Stimulated activated CD4-positive, alpha-beta T cell treated with anti-CD3 and anti-CD28 coated beads, Interleukin-2, amount 100 ng/mL, for 4 hours (primary cell): ENCODE measurements at regions not wholly inside any gene's neighbourhood (a gene's known extent, or its start where the extent isn't known, plus 50 kb on each side); places are given as distances from the start of the nearest gene placed in this dataset.

ENCODE experiments used
- DNase-seq: peaks from one replicate; pipeline ENCODE4 v3.0.0-alpha.2; 2020; ENCODE audit warnings: low read depth

- no peak for DNase-seq
These were observed 72.7 kb upstream of the AKAP13 start for GRCh38 chr15:85307687-85308045.

DNA sequence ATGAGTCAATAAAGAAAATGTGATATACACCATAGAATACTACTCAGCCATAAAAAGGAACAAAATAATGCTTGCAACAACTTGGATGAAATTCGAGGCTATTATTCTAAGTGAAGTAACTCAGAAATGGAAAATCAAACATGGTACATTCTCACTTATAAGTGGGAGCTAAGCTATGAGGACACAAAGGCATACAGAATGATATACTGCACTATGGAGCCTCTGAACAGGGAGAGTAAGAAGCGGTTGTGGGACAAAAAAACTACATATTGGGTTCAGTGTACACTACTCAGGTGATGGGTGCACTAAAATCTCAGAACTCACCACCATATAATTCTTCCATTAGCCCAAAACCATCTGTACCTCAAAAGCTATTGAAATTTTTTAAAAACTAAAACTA is 68.8 kb upstream of the AKAP13 start:
- DNase-seq, result no peak

DNA sequence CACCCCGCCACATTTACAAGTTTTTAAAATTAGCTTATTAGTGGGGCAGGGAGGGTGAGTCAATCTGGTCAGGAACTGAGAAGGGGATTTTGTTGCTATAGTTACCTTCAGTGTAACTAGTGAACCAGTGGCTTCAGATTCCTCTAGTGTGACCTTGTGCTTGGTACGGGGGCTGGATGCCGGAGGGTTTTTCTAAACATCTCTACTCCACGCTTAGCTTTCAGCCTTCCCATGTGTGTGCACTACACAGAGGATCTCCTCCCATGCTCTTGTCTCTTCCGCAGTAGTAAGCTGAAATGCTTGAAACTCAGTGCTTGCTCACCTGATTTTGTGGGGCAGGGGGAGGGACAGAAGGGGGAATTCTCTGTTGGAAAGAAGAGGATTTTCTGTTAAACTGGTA is 67.9 kb upstream of the AKAP13 start:
- DNase-seq, result no peak

DNA sequence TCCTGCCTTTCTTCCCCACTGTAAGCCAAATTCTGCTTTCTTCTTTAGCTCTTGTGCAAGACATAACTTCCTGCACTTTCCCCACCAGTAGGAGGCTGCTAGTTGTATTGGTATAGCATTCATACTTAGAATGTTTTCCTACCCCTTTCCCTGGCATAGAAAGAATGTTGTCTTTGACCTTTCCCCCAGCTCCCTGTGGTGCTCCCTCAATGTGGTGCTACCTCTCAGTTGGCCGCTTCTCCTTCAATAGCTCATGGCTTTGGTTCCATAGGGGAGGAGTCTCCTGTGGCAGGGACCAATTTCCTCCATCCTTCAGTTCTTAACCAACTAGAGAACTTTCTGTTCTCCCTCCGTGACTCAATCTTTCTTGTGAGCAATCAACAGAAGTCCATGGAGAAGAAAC is 67.5 kb upstream of the AKAP13 start:
- no peak for DNase-seq

- DNase-seq, result no peak
These were observed 67.1 kb upstream of the AKAP13 start for GRCh38 chr15:85313339-85313738.

DNA sequence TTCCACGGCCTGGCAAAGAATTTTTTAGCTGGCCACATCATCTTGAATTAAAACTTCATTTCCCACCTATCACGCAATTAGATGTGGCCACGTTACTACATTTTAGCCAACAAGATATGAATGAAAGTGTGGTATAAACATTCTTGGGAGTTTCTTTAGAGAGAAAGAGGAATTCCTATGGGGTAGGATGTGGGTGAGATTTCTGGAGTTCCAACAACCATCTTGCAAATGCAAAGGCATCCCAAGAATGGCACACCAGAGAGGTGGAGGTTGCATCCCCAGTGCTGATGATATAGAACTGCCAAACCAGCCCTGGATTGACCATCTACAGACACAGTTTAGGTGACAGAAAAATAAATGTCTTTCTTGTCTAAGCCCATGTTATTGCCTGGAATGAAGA is 66.3 kb upstream of the AKAP13 start:
- DNase-seq, result no peak

GRCh38 chr15:85314633-85315032 is 65.8 kb upstream of the AKAP13 start:
- DNase-seq, result no peak

DNA sequence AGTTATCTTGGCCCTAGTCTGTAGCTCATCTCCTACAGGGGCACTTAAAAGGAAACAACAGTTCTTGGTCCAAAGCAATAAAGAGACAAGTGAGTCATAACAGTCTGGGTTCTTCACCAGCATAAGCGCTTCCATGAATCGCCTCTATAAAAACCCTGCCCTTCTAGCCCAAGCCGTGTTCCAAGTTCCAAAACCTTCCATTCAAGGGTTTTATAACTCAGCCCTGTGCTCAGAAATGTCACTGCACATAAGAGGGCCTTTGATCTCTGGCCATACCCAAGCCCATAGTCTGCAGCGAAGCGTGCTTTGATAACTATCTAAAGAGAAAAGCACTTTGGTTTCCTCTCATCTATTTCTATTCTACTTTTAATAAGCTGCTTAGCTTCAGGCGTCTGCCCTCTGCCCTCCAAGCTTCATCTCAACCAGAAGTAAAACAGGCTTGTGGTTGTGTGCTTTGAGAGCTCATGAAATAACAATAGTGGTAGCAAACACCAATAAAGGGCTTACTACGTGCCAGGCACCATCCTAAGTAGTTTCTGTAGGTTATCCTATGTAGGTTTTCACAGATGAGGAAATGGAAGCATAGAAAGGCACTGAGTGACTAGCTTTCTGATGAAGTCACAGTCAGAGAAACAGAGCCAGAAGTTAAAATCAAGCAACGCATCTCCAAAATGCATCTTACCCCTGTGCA is 64.0 kb upstream of the AKAP13 start:
- no peak for DNase-seq

GRCh38 chr15:85318048-85318731 is 62.2 kb upstream of the AKAP13 start:
- DNase-seq, result no peak

DNA sequence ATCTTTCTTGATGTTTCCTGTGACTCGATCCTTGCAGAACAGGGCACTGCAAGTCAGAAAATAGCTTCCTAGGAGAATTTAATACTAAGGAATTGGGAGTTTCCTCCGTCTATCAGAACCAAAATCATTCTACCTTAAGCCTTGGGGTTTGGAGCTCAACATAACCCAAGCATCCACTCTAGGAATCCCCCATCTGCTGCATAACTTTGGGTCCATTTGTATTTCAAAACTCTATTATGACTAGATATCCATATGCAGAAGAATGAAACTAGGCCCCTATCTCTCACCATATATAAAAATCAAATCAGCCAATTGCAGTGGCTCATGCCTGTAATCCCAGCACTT is 61.7 kb upstream of the AKAP13 start:
- no peak for DNase-seq

- DNase-seq, result no peak
These were observed 56.2 kb upstream of the AKAP13 start for GRCh38 chr15:85324202-85324601.

GRCh38 chr15:85325834-85326233 is 54.6 kb upstream of the AKAP13 start:
- no peak for DNase-seq

- no peak for DNase-seq
These were observed 54.1 kb upstream of the AKAP13 start for GRCh38 chr15:85326291-85326690.

DNA sequence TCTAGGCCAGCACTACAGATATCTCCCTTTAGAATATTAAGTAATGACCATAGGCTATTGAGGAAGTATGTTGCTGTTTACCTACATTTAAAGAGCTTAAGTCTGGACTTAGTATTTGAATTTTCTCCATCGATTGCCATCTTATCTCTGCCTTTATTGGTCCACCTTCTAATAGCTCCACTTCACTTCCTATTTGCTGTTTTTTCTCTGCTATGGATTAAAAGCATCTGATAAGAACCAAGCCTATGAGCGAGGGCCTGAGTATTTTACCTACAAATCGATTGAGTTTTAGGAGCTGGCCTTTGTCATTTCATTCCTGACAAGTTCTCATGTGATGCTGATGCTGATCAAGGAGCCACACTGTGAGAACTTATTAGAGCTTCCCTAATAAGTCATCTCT is 52.6 kb upstream of the AKAP13 start:
- no peak for DNase-seq

- no peak for DNase-seq
These were observed 50.6 kb upstream of the AKAP13 start for GRCh38 chr15:85329561-85330422.
